NCI-H82 (cell line): ENCODE measurements at regions not wholly inside any gene's neighbourhood (a gene's known extent, or its start where the extent isn't known, plus 50 kb on each side); places are given as distances from the start of the nearest gene placed in this dataset.

Source experiments
- DNase-seq: peaks from one replicate; lab custom pipeline; 2025; lab: John Stamatoyannopoulos, UW

GRCh38 chr7:47724335-47724982 lies 142.5 kb upstream of the TNS3 start:
- no peak for DNase-seq

DNA sequence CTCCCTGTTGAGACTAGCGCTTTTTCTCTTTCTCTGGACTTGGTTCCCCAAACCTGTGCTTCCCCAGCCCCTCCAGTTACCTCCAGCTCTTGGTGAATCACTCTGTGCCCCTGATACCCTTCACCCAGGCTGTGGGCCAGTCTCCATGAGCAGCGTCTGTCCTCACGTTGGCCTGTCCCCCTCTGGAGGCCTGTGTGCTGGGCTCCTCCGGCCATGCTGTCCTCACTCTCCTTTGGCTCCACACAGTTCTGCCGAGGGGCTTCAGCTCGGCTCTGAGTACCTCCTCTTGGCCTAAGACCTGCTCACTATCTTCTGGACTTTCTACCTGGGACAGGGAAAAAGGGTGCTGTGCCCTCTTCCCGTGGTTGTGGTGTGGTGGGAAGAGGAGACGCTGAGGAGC lies 140.2 kb upstream of the TNS3 start:
- no peak for DNase-seq

DNA sequence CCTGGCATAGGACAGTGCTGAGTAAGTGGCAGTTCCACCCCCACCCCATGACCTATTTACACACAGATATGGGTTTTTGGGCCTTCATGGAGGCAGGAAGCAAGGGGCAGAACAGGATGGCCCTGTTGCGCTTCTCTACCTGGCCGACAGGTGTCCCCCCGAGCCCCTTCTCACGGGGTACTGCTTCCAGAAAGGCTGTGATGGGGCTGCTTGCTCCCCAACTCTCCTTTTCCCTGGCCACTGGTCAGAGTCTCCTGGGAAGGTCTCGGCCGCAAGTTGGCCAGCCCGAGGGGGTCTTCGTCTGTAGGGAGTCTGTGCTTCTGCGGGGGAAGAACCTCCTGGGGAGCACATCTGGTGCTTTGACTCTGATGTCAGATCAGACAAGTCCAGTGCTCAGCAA lies 139.8 kb upstream of the TNS3 start:
- no peak for DNase-seq

DNA sequence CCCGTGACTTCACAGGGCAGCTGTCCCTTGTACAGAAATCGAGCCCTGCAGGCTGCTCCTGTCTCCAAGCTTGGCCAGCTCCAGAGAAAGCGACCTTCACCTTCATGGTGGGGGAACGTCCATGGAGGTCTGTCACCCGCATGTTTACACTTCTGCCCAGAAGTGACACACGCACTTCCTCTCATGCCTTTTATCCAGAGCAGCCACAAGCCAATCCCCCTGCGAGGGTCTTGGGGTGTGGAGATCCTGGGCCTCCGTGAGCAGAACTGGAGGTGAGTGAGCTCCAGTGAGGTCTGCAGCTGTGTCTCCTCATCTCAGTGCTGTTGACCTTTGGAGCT lies 139.0 kb upstream of the TNS3 start:
- no peak for DNase-seq

- no peak for DNase-seq
Observed at GRCh38 chr7:47720141-47720906, 138.4 kb upstream of the TNS3 start.

DNA sequence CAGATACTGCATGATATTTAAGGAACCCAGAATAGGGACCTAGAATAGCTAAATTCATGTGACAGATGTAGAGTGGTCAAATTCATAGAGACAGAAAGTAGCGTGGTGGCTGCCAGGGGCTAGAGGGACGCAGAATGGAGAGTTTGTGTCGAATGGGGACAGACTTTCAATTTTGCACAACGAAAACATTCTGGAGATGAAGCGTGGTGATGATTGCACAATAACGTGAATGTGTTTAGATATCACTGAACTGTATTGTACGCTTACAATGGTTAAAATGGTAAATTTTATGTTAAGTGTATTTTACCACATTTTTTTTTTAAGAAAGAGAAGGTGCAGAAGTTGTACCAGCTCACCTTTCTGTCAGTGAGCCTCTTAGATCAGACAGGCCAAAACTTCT lies 137.8 kb upstream of the TNS3 start:
- no peak for DNase-seq

DNA sequence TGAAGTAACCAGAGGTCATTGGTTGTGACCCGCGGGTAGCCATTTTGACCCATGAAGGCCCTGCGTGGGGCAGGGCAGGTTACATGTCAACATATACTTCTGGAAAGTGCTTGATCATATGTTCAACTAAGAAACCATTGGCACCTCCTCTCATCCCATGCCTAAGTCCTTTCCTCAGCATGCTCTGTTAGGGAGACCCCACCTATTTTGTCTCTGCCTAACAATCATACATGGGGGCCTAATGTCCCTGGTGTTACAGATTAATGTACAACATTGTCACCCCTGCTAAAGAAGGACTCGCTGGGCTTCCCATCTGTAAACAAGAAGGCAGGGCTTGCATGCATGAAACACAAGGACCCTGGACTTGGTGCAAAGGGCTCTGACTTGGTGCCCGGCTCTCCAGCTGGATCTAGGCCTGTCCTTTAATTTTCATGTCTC lies 133.7 kb upstream of the TNS3 start:
- DNase-seq = no peak

- DNase-seq = no peak
Observed at GRCh38 chr7:47714669-47715607, 133.0 kb upstream of the TNS3 start.

GRCh38 chr7:47713595-47713994 lies 131.7 kb upstream of the TNS3 start:
- DNase-seq = no peak

DNA sequence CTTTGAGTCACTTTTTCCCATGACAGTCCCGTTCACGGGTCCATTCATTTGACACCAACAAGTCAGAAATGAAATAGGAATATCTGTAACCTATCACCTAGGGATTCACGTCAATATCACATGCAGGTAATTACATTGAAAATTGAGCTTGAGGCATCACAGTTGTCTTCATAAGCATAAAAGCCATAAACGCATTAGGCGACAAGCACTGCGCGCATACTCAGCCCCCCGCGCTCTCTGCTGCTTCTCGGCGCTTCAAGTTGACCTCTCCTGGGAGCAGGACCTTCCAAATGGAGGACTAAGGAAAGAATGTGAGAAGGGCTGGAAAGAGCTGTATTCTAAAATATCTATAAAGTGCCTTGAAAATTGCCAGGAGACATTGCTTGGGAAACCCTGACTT lies 130.5 kb upstream of the TNS3 start:
- DNase-seq = no peak

DNA sequence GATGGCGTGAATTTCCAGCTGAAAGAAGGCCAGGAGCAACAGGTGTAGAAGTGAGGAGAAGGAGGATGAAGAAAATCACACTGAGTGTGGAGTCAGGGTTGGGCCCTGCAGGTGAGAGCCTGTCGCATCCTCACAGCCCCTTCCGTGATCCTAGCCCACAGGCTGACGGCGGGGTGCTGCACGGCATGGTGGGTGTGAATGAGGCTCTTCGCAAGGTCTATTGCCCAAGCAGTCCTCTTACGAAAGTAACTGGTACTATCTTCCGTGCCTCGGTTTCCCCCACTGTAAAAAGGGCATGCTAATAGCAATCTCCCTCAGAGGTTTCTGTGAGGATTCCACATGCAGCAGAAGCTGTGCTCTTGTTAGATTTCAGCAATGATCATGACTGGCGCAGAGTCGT lies 129.9 kb upstream of the TNS3 start:
- no peak for DNase-seq

- no peak for DNase-seq
Observed at GRCh38 chr7:47710201-47710935, 128.5 kb upstream of the TNS3 start.

DNA sequence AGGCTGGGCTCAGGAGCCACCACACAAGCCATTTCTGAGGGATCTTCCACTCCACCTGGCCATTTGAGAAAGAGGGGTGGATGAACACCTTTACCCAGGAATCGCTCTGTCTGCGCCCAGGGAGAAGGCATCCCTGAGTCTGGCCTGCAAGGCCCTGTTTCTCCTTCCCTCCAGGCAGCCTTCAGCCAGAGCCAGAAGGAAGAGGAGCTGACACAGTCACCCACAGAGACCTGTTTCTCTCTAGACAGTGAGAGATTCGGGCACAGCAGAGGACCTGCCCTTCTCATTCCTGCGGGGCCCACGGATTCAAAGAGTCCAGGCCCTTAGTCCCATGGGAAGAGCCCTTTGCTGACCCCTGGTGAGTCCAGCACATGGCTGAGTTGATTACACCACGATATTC lies 127.5 kb upstream of the TNS3 start:
- no peak for DNase-seq

DNA sequence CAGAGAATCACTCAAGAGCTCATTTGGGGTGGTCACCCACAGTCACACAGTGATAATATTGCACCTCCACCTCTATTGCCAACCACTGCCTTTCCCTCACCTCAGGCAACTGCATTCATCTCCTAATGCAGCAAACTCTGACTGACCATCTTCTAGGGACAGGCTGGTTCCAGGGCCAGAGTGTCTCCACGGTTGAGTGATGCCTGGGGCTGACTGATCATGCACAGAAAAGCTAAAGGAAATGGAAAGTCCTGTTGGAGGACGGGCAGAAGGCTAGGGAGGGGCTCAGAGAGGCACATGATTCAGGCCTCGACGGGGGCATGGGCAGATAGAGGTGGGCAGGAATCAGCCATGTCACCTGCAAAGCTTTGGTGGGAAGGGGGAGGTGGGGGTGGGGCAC lies 127.1 kb upstream of the TNS3 start:
- DNase-seq = no peak

- no peak for DNase-seq
Observed at GRCh38 chr7:47707583-47707982, 125.7 kb upstream of the TNS3 start.

- DNase-seq = no peak
Observed at GRCh38 chr7:47704936-47705335, 123.0 kb upstream of the TNS3 start.

DNA sequence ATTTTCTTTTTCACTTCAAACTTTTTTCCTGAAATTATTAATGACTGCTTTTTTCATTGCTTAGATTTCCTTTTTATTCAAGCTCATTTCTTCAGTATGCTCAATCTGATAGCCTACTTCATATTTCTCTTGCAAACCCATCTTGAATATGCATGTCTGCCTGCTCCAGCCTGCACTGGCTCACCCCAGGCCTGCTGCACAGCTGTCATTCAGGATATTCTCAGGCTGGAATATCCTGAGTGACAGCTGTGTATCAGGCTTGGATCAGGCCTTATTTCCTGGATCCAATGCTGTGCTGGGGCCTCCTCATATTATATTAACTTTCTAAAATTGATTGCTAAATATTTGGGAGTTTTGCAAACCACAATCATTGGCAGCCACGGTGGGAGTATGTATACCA lies 120.2 kb upstream of the TNS3 start:
- DNase-seq = peak; percentile 52

DNA sequence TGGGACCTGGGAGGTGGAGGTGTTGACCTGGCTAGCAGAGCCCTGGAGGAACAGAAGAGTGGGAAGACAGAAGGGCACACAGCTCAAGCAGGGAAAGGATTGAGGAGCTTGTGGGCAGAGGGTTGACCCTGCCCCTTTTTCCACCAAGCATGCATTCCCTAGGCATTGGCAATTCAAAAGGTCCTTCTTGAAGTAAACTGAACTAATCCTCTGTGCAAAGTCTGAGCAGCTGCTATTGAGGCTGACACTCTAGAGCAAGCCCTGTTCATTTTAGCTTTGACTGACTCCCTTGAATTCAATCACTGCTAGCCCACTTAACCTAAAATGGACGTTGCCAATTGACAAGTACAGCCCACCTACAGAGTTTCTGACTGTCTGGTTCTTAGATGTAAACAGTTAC lies 116.5 kb upstream of the TNS3 start:
- DNase-seq = no peak

DNA sequence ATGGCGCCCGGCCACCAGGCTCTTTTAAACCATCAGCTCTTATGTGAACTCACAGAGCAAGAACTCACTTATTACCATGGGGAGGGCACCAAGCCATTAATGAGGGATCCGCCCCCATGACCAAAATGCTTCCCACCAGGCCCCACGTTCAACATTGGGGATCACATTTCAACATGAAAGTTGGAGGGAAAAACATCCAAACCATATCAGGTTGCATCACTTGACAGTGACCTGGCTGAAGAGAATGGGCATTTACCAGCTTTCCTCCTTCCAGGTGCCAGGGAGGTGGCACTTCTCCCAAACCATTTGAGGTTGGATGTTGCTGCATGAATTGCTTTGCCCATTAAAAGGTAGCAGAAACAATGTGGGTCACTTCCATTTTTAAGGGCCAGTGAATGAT lies 115.6 kb upstream of the TNS3 start:
- no peak for DNase-seq

GRCh38 chr7:47696152-47696710 lies 114.3 kb upstream of the TNS3 start:
- DNase-seq = no peak

DNA sequence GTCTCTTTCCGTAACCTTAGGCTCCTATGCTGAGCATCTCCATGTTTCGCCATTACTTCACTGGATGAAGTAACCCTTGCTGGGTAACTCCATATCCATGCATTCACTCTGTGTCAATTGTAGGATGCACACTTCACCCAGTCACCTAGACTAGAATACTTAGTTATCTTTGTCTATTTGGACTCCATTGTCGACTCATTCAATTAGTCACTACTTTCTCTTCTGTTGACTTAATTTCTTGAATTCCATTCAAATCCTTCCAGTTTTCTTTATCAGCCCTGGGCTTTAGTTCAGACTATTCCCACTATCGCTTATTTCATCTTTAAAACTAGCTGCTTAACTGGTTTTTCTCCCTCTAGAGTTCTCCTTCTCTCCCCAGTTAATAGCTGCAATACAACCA lies 111.3 kb upstream of the TNS3 start:
- DNase-seq = no peak

- no peak for DNase-seq
Observed at GRCh38 chr7:47691988-47692387, 110.1 kb upstream of the TNS3 start.
